MM.1S (cell line): ENCODE measurements at regions not wholly inside any gene's neighbourhood (a gene's known extent, or its start where the extent isn't known, plus 50 kb on each side); places are given as distances from the start of the nearest gene placed in this dataset.
A peak's percentile ranks its signal among the peaks of the same experiment; 100 is the strongest.

ENCODE experiments used
- EZH2 ChIP-seq: fragments of 300-600 bp; sonication (generic); optimal IDR thresholded peaks from 2 replicates; pipeline ENCODE3; 2017; ENCODE audit warnings: low read depth, mild to moderate bottlenecking, antibody characterized with exemption, low read length, mixed read lengths
- EZH2phosphoT487 ChIP-seq: fragments of 300-600 bp; sonication (generic); IDR thresholded peaks from 2 replicates; pipeline ENCODE4 v1.6.1; 2018; ENCODE audit warnings: antibody characterized with exemption, low read length
- TF ChIP-seq, protein P1 (sequence below): fragments of 300-600 bp; sonication (generic); IDR thresholded peaks from 2 replicates; pipeline ENCODE4 v1.5.1; 2016; ENCODE audit warnings: antibody characterized with exemption, low read length, mixed read lengths

DNA sequence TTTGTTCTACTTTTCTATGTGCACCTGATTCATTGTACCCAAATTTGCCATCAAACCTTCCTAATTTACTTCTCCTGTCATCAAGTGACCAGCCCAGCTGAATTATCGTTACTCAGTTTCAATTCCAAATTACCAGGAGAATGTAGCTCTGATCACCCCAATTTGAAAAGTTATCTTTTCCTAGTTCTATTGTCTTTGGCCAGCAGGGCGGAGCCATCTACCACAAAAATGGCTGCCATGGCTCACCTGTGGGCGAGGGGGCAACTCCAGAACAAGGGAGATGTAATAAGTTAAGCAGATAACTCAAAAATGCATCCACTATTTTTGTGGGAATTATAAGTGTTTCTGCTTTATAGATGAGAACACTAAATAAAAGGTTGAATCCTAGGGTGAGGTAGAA is 133.8 kb upstream of the MOCS2 start:
- TF ChIP-seq, protein P1, sequence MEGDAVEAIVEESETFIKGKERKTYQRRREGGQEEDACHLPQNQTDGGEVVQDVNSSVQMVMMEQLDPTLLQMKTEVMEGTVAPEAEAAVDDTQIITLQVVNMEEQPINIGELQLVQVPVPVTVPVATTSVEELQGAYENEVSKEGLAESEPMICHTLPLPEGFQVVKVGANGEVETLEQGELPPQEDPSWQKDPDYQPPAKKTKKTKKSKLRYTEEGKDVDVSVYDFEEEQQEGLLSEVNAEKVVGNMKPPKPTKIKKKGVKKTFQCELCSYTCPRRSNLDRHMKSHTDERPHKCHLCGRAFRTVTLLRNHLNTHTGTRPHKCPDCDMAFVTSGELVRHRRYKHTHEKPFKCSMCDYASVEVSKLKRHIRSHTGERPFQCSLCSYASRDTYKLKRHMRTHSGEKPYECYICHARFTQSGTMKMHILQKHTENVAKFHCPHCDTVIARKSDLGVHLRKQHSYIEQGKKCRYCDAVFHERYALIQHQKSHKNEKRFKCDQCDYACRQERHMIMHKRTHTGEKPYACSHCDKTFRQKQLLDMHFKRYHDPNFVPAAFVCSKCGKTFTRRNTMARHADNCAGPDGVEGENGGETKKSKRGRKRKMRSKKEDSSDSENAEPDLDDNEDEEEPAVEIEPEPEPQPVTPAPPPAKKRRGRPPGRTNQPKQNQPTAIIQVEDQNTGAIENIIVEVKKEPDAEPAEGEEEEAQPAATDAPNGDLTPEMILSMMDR: peak; percentile 25; the same call in 1 of the 2 replicates
- TF ChIP-seq EZH2phosphoT487: no peak
- TF ChIP-seq EZH2: no peak
